D721Med (cell line): ENCODE measurements at regions not wholly inside any gene's neighbourhood (a gene's known extent, or its start where the extent isn't known, plus 50 kb on each side); places are given as distances from the start of the nearest gene placed in this dataset.

Experiments
- DNase-seq: peaks from one replicate; pipeline ENCODE4 v3.0.0; 2011; ENCODE audit warnings: low spot score; ENCODE audit not compliant: insufficient read length
- FAIRE-seq: peaks from 2 replicates; lab custom pipeline; 2011; peaks lifted over from hg19 to GRCh38; lab: Jason Lieb, UNC
- TF ChIP-seq, protein P1 (sequence below): IDR thresholded peaks from 2 replicates; pipeline ENCODE4 v1.5.1; 2012; ENCODE audit warnings: mild to moderate bottlenecking, control low read depth; ENCODE audit not compliant: insufficient read depth; ENCODE audit errors: missing control alignments

- TF ChIP-seq, protein P1, sequence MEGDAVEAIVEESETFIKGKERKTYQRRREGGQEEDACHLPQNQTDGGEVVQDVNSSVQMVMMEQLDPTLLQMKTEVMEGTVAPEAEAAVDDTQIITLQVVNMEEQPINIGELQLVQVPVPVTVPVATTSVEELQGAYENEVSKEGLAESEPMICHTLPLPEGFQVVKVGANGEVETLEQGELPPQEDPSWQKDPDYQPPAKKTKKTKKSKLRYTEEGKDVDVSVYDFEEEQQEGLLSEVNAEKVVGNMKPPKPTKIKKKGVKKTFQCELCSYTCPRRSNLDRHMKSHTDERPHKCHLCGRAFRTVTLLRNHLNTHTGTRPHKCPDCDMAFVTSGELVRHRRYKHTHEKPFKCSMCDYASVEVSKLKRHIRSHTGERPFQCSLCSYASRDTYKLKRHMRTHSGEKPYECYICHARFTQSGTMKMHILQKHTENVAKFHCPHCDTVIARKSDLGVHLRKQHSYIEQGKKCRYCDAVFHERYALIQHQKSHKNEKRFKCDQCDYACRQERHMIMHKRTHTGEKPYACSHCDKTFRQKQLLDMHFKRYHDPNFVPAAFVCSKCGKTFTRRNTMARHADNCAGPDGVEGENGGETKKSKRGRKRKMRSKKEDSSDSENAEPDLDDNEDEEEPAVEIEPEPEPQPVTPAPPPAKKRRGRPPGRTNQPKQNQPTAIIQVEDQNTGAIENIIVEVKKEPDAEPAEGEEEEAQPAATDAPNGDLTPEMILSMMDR, result no peak
- FAIRE-seq (no peak), DNase-seq (no peak)
These were observed 87.6 kb downstream of the VSTM2A start for GRCh38 chr7:54629771-54630170.

- TF ChIP-seq, protein P1, result no peak
- FAIRE-seq, result no peak
- DNase-seq, result no peak
These were observed 80.6 kb downstream of the VSTM2A start for GRCh38 chr7:54622696-54623309.
